ENCODE measurements at regions not wholly inside any gene's neighbourhood (a gene's known extent, or its start where the extent isn't known, plus 50 kb on each side); places are given as distances from the start of the nearest gene placed in this dataset.

DNA sequence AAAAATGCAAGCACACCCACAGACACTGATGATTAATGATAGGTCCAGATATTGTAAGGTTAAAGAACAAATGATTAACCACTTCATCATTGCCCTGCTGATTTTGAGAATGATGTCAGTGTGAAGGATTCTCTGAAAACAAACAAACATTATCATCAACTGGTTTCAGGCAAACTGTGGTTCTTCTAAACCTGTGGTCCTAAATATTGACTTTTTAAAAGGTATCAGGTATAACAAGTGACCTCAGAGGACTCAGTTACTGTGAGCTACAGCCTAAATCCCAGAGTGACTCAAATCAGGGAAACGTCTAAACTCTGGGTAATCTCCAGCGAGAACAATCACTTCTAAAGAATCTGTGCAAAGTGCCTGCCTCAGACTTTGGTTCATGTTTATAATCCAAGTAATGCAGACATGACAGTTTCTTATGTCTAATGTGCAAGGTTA is 172.3 kb upstream of the CDH6 start:
- TF ChIP-seq, protein P1, sequence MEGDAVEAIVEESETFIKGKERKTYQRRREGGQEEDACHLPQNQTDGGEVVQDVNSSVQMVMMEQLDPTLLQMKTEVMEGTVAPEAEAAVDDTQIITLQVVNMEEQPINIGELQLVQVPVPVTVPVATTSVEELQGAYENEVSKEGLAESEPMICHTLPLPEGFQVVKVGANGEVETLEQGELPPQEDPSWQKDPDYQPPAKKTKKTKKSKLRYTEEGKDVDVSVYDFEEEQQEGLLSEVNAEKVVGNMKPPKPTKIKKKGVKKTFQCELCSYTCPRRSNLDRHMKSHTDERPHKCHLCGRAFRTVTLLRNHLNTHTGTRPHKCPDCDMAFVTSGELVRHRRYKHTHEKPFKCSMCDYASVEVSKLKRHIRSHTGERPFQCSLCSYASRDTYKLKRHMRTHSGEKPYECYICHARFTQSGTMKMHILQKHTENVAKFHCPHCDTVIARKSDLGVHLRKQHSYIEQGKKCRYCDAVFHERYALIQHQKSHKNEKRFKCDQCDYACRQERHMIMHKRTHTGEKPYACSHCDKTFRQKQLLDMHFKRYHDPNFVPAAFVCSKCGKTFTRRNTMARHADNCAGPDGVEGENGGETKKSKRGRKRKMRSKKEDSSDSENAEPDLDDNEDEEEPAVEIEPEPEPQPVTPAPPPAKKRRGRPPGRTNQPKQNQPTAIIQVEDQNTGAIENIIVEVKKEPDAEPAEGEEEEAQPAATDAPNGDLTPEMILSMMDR (conservative IDR thresholded peaks at IDR 0.05 in 1 of 2, IDR thresholded peaks at IDR 0.05 in 1 of 2; ENCODE audit: low read depth in 1 of 2, low read length in 2 of 2): no peak
- TF ChIP-seq EZH2 (IDR thresholded peaks at IDR 0.05; ENCODE audit: low read length, missing control alignments): no peak

All from fibroblast of lung (primary cell).